HG03097 (cell line): ENCODE measurements at regions not wholly inside any gene's neighbourhood (a gene's known extent, or its start where the extent isn't known, plus 50 kb on each side); places are given as distances from the start of the nearest gene placed in this dataset.
"Not testable (repeated sequence)": the region's sequence is repeated elsewhere in the genome, so short reads cannot be mapped to it uniquely, and the experiment has no call there.

ENCODE experiments used
- ATAC-seq: cut with Tn5 transposase; IDR thresholded peaks from one replicate; pipeline ENCODE4 v1.9.1; 2021; ENCODE audit not compliant: unreplicated experiment, low FRiP score

- no peak for ATAC-seq
These were observed 62.6 kb upstream of the WNT7B start for GRCh38 chr22:46039535-46039934.

DNA sequence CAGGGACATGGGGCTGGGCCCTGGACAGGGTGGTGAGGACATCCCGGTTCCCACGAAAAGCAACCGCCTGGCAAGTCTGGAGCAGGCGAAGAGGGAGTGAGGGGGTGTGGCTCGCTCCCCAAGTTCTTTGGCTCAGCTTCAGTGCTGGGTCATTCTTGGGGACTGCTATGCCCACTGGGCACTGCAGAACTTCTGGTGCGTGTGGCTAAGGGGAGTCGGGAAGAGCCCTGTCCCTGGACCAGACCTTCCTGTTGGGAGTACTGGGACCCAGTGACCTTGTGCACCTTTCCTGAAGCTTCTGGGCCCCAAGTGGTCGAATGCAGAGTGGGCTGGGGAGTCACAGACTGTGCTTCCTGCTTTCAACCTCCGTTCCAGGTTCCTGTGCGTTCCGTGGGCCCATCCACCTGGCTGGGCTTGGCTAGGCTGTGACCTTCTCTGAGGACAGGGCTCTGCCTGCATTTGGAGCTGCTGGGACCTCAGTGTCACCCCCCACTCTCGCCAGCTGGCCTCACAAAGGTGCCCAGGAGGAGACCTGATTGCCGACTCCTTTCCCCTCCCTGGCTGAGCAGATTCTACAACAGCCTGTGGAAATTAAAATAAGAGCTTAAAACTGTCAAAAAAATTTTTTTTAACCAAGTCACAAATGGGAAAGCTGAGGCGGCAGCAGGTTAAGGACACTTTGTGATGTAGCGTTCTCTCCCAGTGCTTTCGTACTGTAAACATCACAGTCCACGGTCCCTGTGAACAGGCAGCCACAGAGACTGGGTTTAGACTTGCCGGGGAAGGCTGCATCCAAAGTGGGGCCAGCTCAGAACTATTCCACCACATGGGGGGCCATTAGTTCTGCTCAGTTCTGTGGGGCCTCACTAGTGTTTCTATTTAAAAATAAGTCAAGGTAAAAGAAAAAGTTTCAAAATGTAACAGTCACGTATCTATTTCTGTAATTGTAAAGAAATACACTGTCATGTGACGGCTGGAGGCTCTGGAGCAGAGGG, 63.8 kb upstream of the WNT7B start:
- ATAC-seq = no peak

GRCh38 chr22:46041642-46042041, 64.7 kb upstream of the WNT7B start:
- ATAC-seq = no peak

GRCh38 chr22:46042786-46043185, 65.8 kb upstream of the WNT7B start:
- ATAC-seq = no peak

GRCh38 chr22:46043339-46043738, 66.4 kb upstream of the WNT7B start:
- no peak for ATAC-seq

- no peak for ATAC-seq
These were observed 67.1 kb upstream of the WNT7B start for GRCh38 chr22:46043816-46044620.

GRCh38 chr22:46044621-46045458, 67.9 kb upstream of the WNT7B start:
- no peak for ATAC-seq

DNA sequence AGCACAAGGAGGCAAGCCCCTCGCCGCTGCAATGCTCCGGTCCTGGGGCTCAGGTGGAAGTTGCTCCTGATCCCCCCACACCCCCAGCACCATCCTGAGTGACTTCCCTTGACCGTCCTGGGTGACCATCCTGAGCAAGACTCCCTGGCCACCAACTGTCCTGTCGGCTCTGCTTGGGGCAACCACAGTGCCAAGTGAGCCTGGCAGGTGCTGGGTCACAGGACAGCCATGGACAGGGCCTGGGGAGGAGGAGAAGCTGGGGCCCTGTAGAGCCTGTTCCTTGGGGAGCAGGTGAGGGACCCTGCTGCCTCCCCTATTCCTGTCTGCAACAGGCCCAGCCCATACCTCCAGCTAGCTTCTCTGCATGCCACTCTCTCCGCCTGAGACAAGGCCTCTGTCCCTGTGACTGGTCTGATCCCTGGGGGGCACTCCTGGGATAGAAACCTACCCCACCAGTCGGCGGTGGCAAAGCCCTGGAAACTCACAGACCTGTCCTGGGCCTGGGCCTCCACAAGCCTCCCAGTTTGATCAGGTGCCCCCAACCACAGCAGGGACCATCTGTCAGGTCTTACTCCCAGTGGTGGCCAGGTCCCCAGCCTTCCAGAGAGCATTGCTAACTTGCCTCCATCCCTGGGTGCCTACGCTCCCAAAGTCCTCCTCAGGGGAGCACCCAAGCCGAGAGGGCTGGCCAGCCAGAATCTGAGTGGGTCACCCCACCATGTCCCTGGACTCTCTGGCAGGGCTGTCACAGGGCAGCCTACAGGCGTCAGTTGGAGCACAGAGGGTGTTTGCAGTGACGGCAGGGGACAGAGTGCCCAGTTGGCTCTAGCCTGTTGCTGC, 68.7 kb upstream of the WNT7B start:
- ATAC-seq = no peak

GRCh38 chr22:46046299-46046685, 69.3 kb upstream of the WNT7B start:
- ATAC-seq = no peak

DNA sequence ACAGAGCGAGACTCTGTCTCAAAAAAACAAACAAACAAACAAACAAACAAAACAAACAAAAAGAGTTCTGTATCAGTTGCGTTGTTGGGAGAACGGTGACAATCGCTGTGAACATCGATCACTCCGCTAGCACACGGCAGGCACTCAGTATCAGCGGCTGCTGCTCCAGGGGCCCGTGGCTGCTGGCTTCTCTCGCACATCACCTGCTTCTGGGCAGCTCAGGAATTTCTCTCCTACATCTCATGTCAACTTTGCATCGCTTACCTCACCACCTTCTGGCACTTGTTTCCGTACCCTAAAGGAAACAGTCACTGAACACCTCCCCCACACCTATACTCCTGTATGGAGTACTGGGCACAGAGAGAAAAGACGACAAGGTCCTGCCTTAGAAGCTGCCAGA, 70.3 kb upstream of the WNT7B start:
- ATAC-seq = no peak

DNA sequence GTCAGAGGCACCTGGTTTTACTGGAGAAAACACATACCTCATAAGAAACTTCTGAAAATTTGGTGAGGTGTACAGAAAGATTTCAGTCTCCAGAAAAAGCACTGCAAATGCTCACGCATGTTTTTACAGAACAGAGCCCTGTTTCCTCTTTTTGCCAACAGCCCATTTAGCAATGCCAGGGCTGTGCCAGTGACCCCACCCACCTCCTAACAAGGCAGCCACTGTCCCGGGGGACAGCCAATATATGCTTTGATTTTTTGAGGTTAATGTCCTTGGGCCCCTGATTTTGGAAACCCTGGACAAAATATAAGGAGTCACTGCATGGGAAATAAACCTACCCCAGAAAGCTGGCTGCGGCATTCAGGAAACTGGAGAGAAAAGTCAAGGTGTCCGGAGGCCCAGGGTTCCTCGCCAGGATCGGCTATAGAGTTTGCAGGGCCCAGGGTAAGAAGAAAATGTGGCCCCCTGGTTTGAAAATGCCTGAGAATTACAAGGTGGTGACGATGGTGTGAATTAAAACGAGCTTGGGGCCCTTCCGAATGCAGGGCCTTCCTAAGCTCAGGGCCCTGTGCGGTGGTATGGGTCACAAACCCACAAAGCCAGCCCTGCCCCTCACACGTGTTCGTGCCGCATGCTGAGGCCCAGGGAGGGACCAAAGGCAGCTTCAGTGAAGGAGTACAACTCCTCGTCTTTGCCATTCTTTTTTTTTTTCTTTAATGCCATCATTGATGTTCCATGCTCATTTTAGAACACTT, 71.1 kb upstream of the WNT7B start:
- ATAC-seq = no peak

DNA sequence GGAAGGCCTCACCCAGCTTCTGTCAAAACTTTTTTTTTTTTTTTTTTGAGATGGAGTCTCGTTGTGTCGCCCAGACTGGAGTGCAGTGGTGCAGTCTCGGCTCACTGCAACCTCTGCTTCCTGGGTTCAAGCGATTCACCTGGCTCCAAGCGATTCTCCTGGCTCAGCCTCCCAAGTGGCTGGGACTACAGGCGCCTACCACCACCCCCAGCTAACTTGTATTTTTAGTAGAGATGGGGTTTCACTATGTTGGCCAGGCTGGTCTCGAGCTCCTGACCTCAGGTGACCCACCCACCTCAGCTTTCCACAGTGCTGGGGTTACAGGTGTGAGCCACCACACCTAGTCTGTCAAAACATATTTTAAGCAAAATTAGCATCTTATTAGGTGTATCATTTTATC, 71.7 kb upstream of the WNT7B start:
- ATAC-seq = not testable (repeated sequence)

DNA sequence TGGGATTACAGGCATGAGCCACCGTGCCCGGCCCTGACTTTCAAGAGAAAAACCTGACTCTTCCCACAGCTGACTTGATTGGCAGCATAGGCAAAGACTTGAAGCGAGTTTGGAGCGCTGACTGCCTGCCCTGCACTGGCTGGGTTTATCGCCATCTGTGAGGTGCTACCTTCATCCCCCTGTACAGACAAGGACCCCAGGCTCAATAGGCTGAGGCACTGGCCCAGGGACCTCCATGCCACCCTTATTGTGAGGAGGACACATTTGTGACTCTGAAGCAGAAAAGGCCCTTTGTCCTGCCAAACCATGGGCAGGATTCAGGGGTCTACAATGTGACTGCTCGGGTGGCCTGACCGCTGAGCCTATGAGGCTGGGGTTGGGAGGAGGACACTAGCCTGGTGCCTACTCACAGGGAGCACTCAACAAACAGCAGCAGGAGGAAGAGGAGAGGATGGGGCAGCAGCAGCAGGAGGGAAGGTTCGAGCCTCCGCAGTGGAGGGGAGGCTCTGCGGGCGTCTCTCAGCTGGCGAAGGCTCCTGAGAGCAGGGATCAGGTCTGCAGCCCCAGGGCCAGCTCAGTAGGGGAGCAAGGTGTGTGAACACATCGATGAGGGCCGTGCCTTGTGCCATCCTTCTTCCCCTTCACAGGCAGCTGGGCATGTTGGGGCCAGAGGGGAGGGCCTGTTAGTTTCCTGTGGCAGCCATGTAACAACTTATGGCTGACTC, 72.9 kb upstream of the WNT7B start:
- ATAC-seq = no peak

DNA sequence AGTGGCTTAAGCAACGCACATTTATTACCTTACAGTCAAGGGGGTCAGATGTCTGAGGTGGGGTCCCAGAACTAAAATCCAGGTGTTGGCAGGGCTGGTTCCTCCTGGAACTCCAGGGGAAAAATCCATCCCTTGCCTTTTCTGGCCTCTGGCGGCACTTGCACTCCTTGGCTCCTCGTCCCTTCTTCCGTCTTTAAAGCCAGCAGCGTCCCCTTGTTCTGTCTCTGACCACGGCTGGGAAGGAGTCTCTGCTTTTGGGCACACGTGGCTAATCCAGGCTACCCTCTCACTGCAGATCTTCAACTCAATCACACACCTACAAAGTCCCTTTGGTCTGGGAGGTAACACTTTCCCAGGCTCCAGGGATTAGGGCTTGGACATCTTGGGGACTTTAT, 73.5 kb upstream of the WNT7B start:
- no peak for ATAC-seq

GRCh38 chr22:46050916-46051614, 74.1 kb upstream of the WNT7B start:
- ATAC-seq = no peak

DNA sequence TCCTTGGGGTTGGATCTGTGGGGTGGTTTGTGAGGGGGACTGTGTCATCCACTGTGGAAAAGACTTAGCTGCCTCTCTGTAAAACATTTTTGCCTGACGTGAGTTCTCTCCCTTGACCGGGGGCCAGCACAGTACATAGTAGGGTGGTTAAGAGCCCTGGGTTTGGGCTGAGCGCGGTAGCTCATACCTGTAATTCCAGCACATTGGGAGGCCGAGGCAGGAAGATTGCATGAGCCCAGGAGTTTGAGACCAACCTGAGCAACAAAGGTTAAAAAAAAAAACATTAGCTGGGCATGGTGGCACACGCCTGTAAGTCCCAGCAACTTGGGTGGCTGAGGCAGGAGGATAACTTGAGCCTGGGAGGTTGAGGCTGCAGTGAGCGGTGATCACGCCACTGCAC, 74.7 kb upstream of the WNT7B start:
- ATAC-seq = no peak

GRCh38 chr22:46052331-46052771, 75.4 kb upstream of the WNT7B start:
- ATAC-seq = no peak
